ENCODE measurements at regions not wholly inside any gene's neighbourhood (a gene's known extent, or its start where the extent isn't known, plus 50 kb on each side); places are given as distances from the start of the nearest gene placed in this dataset.

DNA sequence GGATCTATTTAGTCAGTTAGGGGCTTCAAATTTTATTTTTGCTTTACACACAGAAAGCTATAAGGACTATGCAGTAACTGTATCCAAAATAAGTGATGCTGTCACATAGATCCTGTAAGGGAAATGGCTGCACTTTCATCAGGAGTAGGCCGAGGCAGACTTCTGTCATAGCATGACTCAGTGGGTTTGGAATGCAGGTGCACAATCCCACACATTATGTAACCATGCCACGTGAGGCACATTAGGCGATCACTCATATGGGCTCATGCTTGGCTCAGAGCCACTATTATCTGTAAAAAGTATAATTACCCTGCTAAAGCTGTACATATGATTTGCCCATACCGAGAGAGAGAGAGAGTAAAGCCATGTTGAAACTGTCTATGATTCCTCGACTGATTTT lies 1189.4 kb upstream of the EYS start:
- TF ChIP-seq, protein P1, sequence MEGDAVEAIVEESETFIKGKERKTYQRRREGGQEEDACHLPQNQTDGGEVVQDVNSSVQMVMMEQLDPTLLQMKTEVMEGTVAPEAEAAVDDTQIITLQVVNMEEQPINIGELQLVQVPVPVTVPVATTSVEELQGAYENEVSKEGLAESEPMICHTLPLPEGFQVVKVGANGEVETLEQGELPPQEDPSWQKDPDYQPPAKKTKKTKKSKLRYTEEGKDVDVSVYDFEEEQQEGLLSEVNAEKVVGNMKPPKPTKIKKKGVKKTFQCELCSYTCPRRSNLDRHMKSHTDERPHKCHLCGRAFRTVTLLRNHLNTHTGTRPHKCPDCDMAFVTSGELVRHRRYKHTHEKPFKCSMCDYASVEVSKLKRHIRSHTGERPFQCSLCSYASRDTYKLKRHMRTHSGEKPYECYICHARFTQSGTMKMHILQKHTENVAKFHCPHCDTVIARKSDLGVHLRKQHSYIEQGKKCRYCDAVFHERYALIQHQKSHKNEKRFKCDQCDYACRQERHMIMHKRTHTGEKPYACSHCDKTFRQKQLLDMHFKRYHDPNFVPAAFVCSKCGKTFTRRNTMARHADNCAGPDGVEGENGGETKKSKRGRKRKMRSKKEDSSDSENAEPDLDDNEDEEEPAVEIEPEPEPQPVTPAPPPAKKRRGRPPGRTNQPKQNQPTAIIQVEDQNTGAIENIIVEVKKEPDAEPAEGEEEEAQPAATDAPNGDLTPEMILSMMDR (IDR thresholded peaks at IDR 0.05; ENCODE audit: borderline replicate concordance, extremely low read depth, low read length, poor library complexity, severe bottlenecking): no peak
- TF ChIP-seq EZH2 (IDR thresholded peaks at IDR 0.05; ENCODE audit: borderline replicate concordance, low read depth, low read length, severe bottlenecking): no peak
